ENCODE measurements at regions not wholly inside any gene's neighbourhood (a gene's known extent, or its start where the extent isn't known, plus 50 kb on each side); places are given as distances from the start of the nearest gene placed in this dataset.

DNA sequence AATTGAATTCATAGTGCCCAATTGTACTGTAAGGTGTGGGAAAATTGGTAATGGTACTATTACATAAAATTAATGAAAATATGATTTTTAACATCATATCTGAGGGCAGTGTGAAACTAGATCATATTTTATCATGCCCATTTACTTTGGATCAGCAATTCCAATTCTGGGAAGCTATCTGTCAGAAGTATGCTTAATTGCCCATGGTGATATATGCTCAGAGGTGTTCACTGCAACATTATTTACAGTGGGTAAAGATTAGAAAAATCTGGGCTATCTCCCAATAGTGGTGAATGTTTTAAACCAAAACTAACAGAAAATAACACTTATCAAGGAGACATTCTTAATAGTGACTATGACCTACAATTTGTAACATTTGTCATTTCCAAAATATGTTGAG is 1260.0 kb downstream of the BRINP3 start:
- H3K4me3 ChIP-seq = no peak overlapping the region
- H3K4me1 ChIP-seq (ENCODE audit: insufficient read depth) = no peaks in the 10 kb centered on the region
- H3K36me3 ChIP-seq (ENCODE audit: insufficient read depth) = no peaks in the 10 kb centered on the region
- H3K4me2 ChIP-seq = no peak overlapping the region
- H3K27ac ChIP-seq (ENCODE audit: low read depth) = no peak overlapping the region
- H3K9me3 Mint-ChIP-seq = no peaks in the 10 kb centered on the region
- H3K4me3 Mint-ChIP-seq = no peak overlapping the region
- H2AFZ ChIP-seq = no peak overlapping the region
- H3K27ac Mint-ChIP-seq = no peak overlapping the region
- H3K27me3 ChIP-seq (ENCODE audit: insufficient read depth) = no peaks in the 10 kb centered on the region
- no peaks in the 10 kb centered on the region for H3K27me3 Mint-ChIP-seq (ENCODE audit: insufficient read depth, low read depth, poor library complexity)
- H3K36me3 Mint-ChIP-seq (ENCODE audit: low read depth) = no peaks in the 10 kb centered on the region
- no peaks in the 10 kb centered on the region for H4K20me1 ChIP-seq (replicated peaks; ENCODE audit: insufficient read depth)
- peaks cover 3% of the 10 kb centered on the region; the same call in 2 of the 3 replicates for H3K4me1 Mint-ChIP-seq
- no peaks in the 10 kb centered on the region for H3F3A ChIP-seq (replicated peaks; ENCODE audit: low read depth)
- no peaks in the 10 kb centered on the region for H3K79me2 ChIP-seq (replicated peaks; ENCODE audit: insufficient read depth)
- H3K9me2 ChIP-seq (ENCODE audit: insufficient read depth) = no peaks in the 10 kb centered on the region
- ATAC-seq (no peak), DNase-seq (ENCODE audit: low spot score) (no peak)
- TF ChIP-seq JUNB (IDR thresholded peaks at IDR 0.05; ENCODE audit: unreplicated experiment) (no peak), ZNF331 (CRISPR knock-in tag; IDR thresholded peaks at IDR 0.05; ENCODE audit: low read depth) (no peak), CREB1 (CRISPR knock-in tag; IDR thresholded peaks at IDR 0.05; ENCODE audit: low read depth) (no peak), EZH2 (IDR thresholded peaks at IDR 0.05; ENCODE audit: low read depth, unreplicated experiment) (no peak), STAT1 (IDR thresholded peaks at IDR 0.05; ENCODE audit: unreplicated experiment) (no peak), CTCF (conservative IDR thresholded peaks at IDR 0.05; ENCODE audit: low read depth in 2 of 2) (no peak), POLR2AphosphoS5 (IDR thresholded peaks at IDR 0.05; ENCODE audit: low read depth) (no peak), EZH2phosphoT487 (IDR thresholded peaks at IDR 0.05; ENCODE audit: unreplicated experiment) (no peak), NANOG (IDR thresholded peaks at IDR 0.05; ENCODE audit: borderline replicate concordance) (no peak)
- TF ChIP-seq, protein P1, sequence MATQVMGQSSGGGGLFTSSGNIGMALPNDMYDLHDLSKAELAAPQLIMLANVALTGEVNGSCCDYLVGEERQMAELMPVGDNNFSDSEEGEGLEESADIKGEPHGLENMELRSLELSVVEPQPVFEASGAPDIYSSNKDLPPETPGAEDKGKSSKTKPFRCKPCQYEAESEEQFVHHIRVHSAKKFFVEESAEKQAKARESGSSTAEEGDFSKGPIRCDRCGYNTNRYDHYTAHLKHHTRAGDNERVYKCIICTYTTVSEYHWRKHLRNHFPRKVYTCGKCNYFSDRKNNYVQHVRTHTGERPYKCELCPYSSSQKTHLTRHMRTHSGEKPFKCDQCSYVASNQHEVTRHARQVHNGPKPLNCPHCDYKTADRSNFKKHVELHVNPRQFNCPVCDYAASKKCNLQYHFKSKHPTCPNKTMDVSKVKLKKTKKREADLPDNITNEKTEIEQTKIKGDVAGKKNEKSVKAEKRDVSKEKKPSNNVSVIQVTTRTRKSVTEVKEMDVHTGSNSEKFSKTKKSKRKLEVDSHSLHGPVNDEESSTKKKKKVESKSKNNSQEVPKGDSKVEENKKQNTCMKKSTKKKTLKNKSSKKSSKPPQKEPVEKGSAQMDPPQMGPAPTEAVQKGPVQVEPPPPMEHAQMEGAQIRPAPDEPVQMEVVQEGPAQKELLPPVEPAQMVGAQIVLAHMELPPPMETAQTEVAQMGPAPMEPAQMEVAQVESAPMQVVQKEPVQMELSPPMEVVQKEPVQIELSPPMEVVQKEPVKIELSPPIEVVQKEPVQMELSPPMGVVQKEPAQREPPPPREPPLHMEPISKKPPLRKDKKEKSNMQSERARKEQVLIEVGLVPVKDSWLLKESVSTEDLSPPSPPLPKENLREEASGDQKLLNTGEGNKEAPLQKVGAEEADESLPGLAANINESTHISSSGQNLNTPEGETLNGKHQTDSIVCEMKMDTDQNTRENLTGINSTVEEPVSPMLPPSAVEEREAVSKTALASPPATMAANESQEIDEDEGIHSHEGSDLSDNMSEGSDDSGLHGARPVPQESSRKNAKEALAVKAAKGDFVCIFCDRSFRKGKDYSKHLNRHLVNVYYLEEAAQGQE (IDR thresholded peaks at IDR 0.05; ENCODE audit: unreplicated experiment) = no peak
- TF ChIP-seq, protein P2, sequence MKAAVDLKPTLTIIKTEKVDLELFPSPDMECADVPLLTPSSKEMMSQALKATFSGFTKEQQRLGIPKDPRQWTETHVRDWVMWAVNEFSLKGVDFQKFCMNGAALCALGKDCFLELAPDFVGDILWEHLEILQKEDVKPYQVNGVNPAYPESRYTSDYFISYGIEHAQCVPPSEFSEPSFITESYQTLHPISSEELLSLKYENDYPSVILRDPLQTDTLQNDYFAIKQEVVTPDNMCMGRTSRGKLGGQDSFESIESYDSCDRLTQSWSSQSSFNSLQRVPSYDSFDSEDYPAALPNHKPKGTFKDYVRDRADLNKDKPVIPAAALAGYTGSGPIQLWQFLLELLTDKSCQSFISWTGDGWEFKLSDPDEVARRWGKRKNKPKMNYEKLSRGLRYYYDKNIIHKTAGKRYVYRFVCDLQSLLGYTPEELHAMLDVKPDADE (IDR thresholded peaks at IDR 0.05) = no peak
- TF ChIP-seq, protein P3, sequence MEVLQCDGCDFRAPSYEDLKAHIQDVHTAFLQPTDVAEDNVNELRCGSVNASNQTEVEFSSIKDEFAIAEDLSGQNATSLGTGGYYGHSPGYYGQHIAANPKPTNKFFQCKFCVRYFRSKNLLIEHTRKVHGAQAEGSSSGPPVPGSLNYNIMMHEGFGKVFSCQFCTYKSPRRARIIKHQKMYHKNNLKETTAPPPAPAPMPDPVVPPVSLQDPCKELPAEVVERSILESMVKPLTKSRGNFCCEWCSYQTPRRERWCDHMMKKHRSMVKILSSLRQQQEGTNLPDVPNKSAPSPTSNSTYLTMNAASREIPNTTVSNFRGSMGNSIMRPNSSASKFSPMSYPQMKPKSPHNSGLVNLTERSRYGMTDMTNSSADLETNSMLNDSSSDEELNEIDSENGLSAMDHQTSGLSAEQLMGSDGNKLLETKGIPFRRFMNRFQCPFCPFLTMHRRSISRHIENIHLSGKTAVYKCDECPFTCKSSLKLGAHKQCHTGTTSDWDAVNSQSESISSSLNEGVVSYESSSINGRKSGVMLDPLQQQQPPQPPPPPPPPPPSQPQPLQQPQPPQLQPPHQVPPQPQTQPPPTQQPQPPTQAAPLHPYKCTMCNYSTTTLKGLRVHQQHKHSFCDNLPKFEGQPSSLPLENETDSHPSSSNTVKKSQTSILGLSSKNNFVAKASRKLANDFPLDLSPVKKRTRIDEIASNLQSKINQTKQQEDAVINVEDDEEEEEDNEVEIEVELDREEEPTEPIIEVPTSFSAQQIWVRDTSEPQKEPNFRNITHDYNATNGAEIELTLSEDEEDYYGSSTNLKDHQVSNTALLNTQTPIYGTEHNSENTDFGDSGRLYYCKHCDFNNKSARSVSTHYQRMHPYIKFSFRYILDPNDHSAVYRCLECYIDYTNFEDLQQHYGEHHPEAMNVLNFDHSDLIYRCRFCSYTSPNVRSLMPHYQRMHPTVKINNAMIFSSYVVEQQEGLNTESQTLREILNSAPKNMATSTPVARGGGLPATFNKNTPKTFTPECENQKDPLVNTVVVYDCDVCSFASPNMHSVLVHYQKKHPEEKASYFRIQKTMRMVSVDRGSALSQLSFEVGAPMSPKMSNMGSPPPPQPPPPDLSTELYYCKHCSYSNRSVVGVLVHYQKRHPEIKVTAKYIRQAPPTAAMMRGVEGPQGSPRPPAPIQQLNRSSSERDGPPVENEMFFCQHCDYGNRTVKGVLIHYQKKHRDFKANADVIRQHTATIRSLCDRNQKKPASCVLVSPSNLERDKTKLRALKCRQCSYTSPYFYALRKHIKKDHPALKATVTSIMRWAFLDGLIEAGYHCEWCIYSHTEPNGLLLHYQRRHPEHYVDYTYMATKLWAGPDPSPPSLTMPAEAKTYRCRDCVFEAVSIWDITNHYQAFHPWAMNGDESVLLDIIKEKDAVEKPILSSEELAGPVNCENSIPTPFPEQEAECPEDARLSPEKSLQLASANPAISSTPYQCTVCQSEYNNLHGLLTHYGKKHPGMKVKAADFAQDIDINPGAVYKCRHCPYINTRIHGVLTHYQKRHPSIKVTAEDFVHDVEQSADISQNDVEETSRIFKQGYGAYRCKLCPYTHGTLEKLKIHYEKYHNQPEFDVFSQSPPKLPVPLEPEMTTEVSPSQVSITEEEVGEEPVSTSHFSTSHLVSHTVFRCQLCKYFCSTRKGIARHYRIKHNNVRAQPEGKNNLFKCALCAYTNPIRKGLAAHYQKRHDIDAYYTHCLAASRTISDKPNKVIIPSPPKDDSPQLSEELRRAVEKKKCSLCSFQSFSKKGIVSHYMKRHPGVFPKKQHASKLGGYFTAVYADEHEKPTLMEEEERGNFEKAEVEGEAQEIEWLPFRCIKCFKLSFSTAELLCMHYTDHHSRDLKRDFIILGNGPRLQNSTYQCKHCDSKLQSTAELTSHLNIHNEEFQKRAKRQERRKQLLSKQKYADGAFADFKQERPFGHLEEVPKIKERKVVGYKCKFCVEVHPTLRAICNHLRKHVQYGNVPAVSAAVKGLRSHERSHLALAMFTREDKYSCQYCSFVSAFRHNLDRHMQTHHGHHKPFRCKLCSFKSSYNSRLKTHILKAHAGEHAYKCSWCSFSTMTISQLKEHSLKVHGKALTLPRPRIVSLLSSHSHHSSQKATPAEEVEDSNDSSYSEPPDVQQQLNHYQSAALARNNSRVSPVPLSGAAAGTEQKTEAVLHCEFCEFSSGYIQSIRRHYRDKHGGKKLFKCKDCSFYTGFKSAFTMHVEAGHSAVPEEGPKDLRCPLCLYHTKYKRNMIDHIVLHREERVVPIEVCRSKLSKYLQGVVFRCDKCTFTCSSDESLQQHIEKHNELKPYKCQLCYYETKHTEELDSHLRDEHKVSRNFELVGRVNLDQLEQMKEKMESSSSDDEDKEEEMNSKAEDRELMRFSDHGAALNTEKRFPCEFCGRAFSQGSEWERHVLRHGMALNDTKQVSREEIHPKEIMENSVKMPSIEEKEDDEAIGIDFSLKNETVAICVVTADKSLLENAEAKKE (CRISPR knock-in tag; IDR thresholded peaks at IDR 0.05) = no peak

All from GM23338 (cell line).